Body of pancreas (tissue), 4 donors: ENCODE measurements at regions not wholly inside any gene's neighbourhood (a gene's known extent, or its start where the extent isn't known, plus 50 kb on each side); places are given as distances from the start of the nearest gene placed in this dataset.

ENCODE experiments used
- CTCF ChIP-seq, 7 experiments: fragments of 450-650 bp in 4 of 7; fragments of 200-600 bp in 3 of 7; sonication (generic) in 3 of 7; IDR thresholded peaks; one replicate each; pipeline ENCODE4 v1.5.1; 2016 to 2019; ENCODE audit warnings: antibody characterized with exemption in 7 of 7
- POLR2A ChIP-seq, 3 donors: fragments of 450-650 bp; IDR thresholded peaks; one replicate each; pipeline ENCODE4 v1.6.1; 2016; ENCODE audit warnings: antibody characterized with exemption in 3 of 3, mild to moderate bottlenecking in 2 of 3

GRCh38 chr11:82321206-82321605, 412.5 kb downstream of the FAM181B start:
- no peak for TF ChIP-seq CTCF (IDR thresholded peaks at IDR 0.05)
- TF ChIP-seq POLR2A (IDR thresholded peaks at IDR 0.05) = no peak
